ENCODE measurements at regions not wholly inside any gene's neighbourhood (a gene's known extent, or its start where the extent isn't known, plus 50 kb on each side); places are given as distances from the start of the nearest gene placed in this dataset.

GRCh38 chr14:51527073-51527472 is 124.6 kb upstream of the FRMD6 start:
- Mint-ChIP-seq H3K27ac (no peak overlapping the region), H3K9me3 (no peaks in the 10 kb centered on the region), H3K36me3 (ENCODE audit: low read depth) (no peaks in the 10 kb centered on the region), H3K27me3 (peaks cover 37% of the 10 kb centered on the region), H3K4me1 (ENCODE audit: low read depth) (no peaks in the 10 kb centered on the region), H3K4me3 (no peak overlapping the region)
- Histone ChIP-seq H3K9me3 (ENCODE audit: control insufficient read depth in 1 of 2, insufficient read depth in 1 of 2, low read length in 2 of 2) (no peaks in the 10 kb centered on the region), H3K27ac (ENCODE audit: low read depth in 1 of 2, low read length in 2 of 2) (no peak overlapping the region), H3K36me3 (ENCODE audit: insufficient read depth, low read length) (no peaks in the 10 kb centered on the region), H3K4me3 (ENCODE audit: low read length) (no peak overlapping the region), H3K4me1 (ENCODE audit: insufficient read depth, low read length) (no peaks in the 10 kb centered on the region), H3K27me3 (ENCODE audit: control insufficient read depth in 1 of 2, insufficient read depth in 2 of 2, low read length in 2 of 2) (peaks cover 0 to 4% of the 10 kb centered on the region in 2 experiments)
- intact Hi-C loops (cut with DNase I, micrococcal nuclease), result no loop called here
- DNase-seq, result no peak
- ChIA-PET POLR2A (no interaction called here), CTCF (no interaction called here)
- no peak for ATAC-seq (ENCODE audit: poor library complexity)
- no peak for TF ChIP-seq CTCF (IDR thresholded peaks at IDR 0.05)

- no peak overlapping the region for H3K27ac ChIP-seq (ENCODE audit: low read depth in 1 of 2, low read length in 2 of 2)
- H3K36me3 ChIP-seq (ENCODE audit: insufficient read depth, low read length), result no peaks in the 10 kb centered on the region
- POLR2A ChIA-PET, result no interaction called here
- Mint-ChIP-seq H3K36me3 (ENCODE audit: low read depth) (no peaks in the 10 kb centered on the region), H3K4me3 (no peak overlapping the region), H3K4me1 (ENCODE audit: low read depth) (no peaks in the 10 kb centered on the region), H3K9me3 (no peaks in the 10 kb centered on the region), H3K27me3 (peaks cover 32% of the 10 kb centered on the region), H3K27ac (no peak overlapping the region)
- DNase-seq (no peak), ATAC-seq (ENCODE audit: poor library complexity) (no peak)
- intact Hi-C loops (cut with DNase I, micrococcal nuclease), result no loop called here
- no peaks in the 10 kb centered on the region for H3K4me1 ChIP-seq (ENCODE audit: insufficient read depth, low read length)
- no peak for TF ChIP-seq CTCF (IDR thresholded peaks at IDR 0.05)
- no peaks in the 10 kb centered on the region for H3K9me3 ChIP-seq (ENCODE audit: control insufficient read depth in 1 of 2, insufficient read depth in 1 of 2, low read length in 2 of 2)
- CTCF ChIA-PET, result no interaction called here
- no peak overlapping the region for H3K4me3 ChIP-seq (ENCODE audit: low read length)
- H3K27me3 ChIP-seq (ENCODE audit: control insufficient read depth in 1 of 2, insufficient read depth in 2 of 2, low read length in 2 of 2), result peaks cover 0 to 4% of the 10 kb centered on the region in 2 experiments
Measured at GRCh38 chr14:51529736-51530135, 122.0 kb upstream of the FRMD6 start.

GRCh38 chr14:51533160-51533559 is 118.5 kb upstream of the FRMD6 start:
- CTCF ChIA-PET, result no interaction called here
- TF ChIP-seq CTCF (IDR thresholded peaks at IDR 0.05), result no peak

More at GRCh38 chr14:51533160-51533559, 118.5 kb upstream of the FRMD6 start:
- Mint-ChIP-seq H3K4me1 (ENCODE audit: low read depth) (no peaks in the 10 kb centered on the region), H3K4me3 (no peak overlapping the region), H3K9me3 (peaks cover 6% of the 10 kb centered on the region), H3K27me3 (peaks cover 11% of the 10 kb centered on the region), H3K27ac (no peak overlapping the region), H3K36me3 (ENCODE audit: low read depth) (no peaks in the 10 kb centered on the region)
- Histone ChIP-seq H3K4me3 (ENCODE audit: low read length) (no peak overlapping the region), H3K4me1 (ENCODE audit: insufficient read depth, low read length) (no peaks in the 10 kb centered on the region), H3K9me3 (ENCODE audit: control insufficient read depth in 1 of 2, insufficient read depth in 1 of 2, low read length in 2 of 2) (no peaks in the 10 kb centered on the region), H3K27me3 (ENCODE audit: control insufficient read depth in 1 of 2, insufficient read depth in 2 of 2, low read length in 2 of 2) (peaks cover 0 to 4% of the 10 kb centered on the region in 2 experiments), H3K36me3 (ENCODE audit: insufficient read depth, low read length) (no peaks in the 10 kb centered on the region), H3K27ac (ENCODE audit: low read depth in 1 of 2, low read length in 2 of 2) (no peak overlapping the region)
- intact Hi-C loops (cut with DNase I, micrococcal nuclease), result no loop called here
- no peak for ATAC-seq (ENCODE audit: poor library complexity)
- POLR2A ChIA-PET, result no interaction called here
- DNase-seq, result no peak
